ES-I3 (cell line): ENCODE measurements at regions not wholly inside any gene's neighbourhood (a gene's known extent, or its start where the extent isn't known, plus 50 kb on each side); places are given as distances from the start of the nearest gene placed in this dataset.
"Not testable (repeated sequence)": the region's sequence is repeated elsewhere in the genome, so short reads cannot be mapped to it uniquely, and the experiment has no call there.

Experiments used
- H3K36me3 ChIP-seq: 2 replicates; pipeline ENCODE4 v1.6.1; 2013; ENCODE audit warnings: mild to moderate bottlenecking, low read length, control low read depth, moderate library complexity; ENCODE audit not compliant: insufficient read depth
- H3K4me1 ChIP-seq: 2 replicates; pipeline ENCODE4 v1.6.1; 2013; ENCODE audit warnings: mild to moderate bottlenecking, control low read depth, low read length; ENCODE audit not compliant: insufficient read depth
- H3K9ac ChIP-seq: 2 replicates; pipeline ENCODE4 v1.6.1; 2013; ENCODE audit warnings: low read depth, mild to moderate bottlenecking, low read length, moderate library complexity
- H3K9me3 ChIP-seq: 2 replicates; pipeline ENCODE4 v1.6.1; 2013; ENCODE audit warnings: mild to moderate bottlenecking, low read length, moderate library complexity; ENCODE audit not compliant: control insufficient read depth, insufficient read depth

GRCh38 chr2:234694244-234695013, 197.5 kb upstream of the ARL4C start:
- H3K9me3 ChIP-seq = peaks cover 35% of the 10 kb centered on the region

GRCh38 chr2:234693681-234694190, 196.9 kb upstream of the ARL4C start:
- H3K9ac ChIP-seq, H3K36me3 ChIP-seq: not testable (repeated sequence)
- Histone ChIP-seq H3K9me3 (peaks cover 34% of the 10 kb centered on the region), H3K4me1 (peaks cover 12% of the 10 kb centered on the region)

More at GRCh38 chr2:234694244-234695013, 197.5 kb upstream of the ARL4C start:
- peaks cover 12% of the 10 kb centered on the region for H3K4me1 ChIP-seq
- H3K36me3 ChIP-seq = no peaks in the 10 kb centered on the region
- H3K9ac ChIP-seq = no peak overlapping the region

GRCh38 chr2:234693191-234693590, 196.3 kb upstream of the ARL4C start:
- H3K36me3 ChIP-seq, H3K9ac ChIP-seq: not testable (repeated sequence)
- Histone ChIP-seq H3K9me3 (peaks cover 29% of the 10 kb centered on the region), H3K4me1 (peaks cover 12% of the 10 kb centered on the region)

GRCh38 chr2:234691968-234692955, 195.4 kb upstream of the ARL4C start:
- H3K36me3 ChIP-seq = no peaks in the 10 kb centered on the region
- H3K4me1 ChIP-seq = peaks cover 21% of the 10 kb centered on the region
- H3K9me3 ChIP-seq = peaks cover 25% of the 10 kb centered on the region
- no peak overlapping the region for H3K9ac ChIP-seq

- peaks cover 16% of the 10 kb centered on the region for H3K9me3 ChIP-seq
- peaks cover 27% of the 10 kb centered on the region for H3K4me1 ChIP-seq
- no peaks in the 10 kb centered on the region for H3K36me3 ChIP-seq
- no peak overlapping the region for H3K9ac ChIP-seq
Measured at GRCh38 chr2:234691214-234691575, 194.3 kb upstream of the ARL4C start.

GRCh38 chr2:234690569-234691213, 193.8 kb upstream of the ARL4C start:
- no peak overlapping the region for H3K9ac ChIP-seq
- H3K36me3 ChIP-seq = no peaks in the 10 kb centered on the region
- peaks cover 12% of the 10 kb centered on the region for H3K9me3 ChIP-seq
- H3K4me1 ChIP-seq = peaks cover 27% of the 10 kb centered on the region

- peaks cover 5% of the 10 kb centered on the region; the same call in 1 of the 2 replicates for H3K9me3 ChIP-seq
- no peaks in the 10 kb centered on the region for H3K36me3 ChIP-seq
- H3K4me1 ChIP-seq = peaks cover 27% of the 10 kb centered on the region
- no peak overlapping the region for H3K9ac ChIP-seq
Measured at GRCh38 chr2:234689911-234690379, 193.1 kb upstream of the ARL4C start.

GRCh38 chr2:234687718-234688475, 191.0 kb upstream of the ARL4C start:
- no peaks in the 10 kb centered on the region for H3K9me3 ChIP-seq

GRCh38 chr2:234686088-234686890, 189.4 kb upstream of the ARL4C start:
- peak overlapping the region; percentile 23; the same call in 1 of the 2 replicates for H3K9ac ChIP-seq
- no peaks in the 10 kb centered on the region for H3K36me3 ChIP-seq
- no peaks in the 10 kb centered on the region for H3K9me3 ChIP-seq
- H3K4me1 ChIP-seq = peaks cover 36% of the 10 kb centered on the region

More at GRCh38 chr2:234687718-234688475, 191.0 kb upstream of the ARL4C start:
- no peak overlapping the region for H3K9ac ChIP-seq
- H3K36me3 ChIP-seq = no peaks in the 10 kb centered on the region
- H3K4me1 ChIP-seq = peaks cover 33% of the 10 kb centered on the region

- Histone ChIP-seq H3K9me3 (0 out of 2 replicates have a peak, but pooled peaks cover under 1% of the 10 kb centered on the region), H3K4me1 (peaks cover 30% of the 10 kb centered on the region), H3K9ac (no peak overlapping the region), H3K36me3 (no peaks in the 10 kb centered on the region)
Measured at GRCh38 chr2:234684466-234684865, 187.6 kb upstream of the ARL4C start.

GRCh38 chr2:234683950-234684349, 187.1 kb upstream of the ARL4C start:
- Histone ChIP-seq H3K36me3 (no peaks in the 10 kb centered on the region), H3K9me3 (peaks cover 6% of the 10 kb centered on the region), H3K9ac (0 out of 2 replicates have a peak overlapping the region, but pooled peaks have one; percentile 3), H3K4me1 (peaks cover 30% of the 10 kb centered on the region)

- Histone ChIP-seq H3K9ac (no peak overlapping the region), H3K36me3 (no peaks in the 10 kb centered on the region), H3K9me3 (peaks cover 11% of the 10 kb centered on the region), H3K4me1 (peaks cover 26% of the 10 kb centered on the region)
Measured at GRCh38 chr2:234682492-234683228, 185.8 kb upstream of the ARL4C start.
